Keratinocyte (primary cell): ENCODE measurements at regions not wholly inside any gene's neighbourhood (a gene's known extent, or its start where the extent isn't known, plus 50 kb on each side); places are given as distances from the start of the nearest gene placed in this dataset.

Source experiments
- DNase-seq: peaks from one replicate; pipeline ENCODE4 v3.0.0-alpha.2; 2011; ENCODE audit warnings: low read depth, missing footprints, low spot score
- FAIRE-seq: peaks from 2 replicates; lab custom pipeline; 2011; peaks lifted over from hg19 to GRCh38; lab: Jason Lieb, UNC
- H2AFZ ChIP-seq: 2 replicates; pipeline ENCODE4 v1.6.0; 2012; ENCODE audit warnings: low read length, control low read depth, inconsistent platforms; ENCODE audit not compliant: control insufficient read depth
- H3K27ac ChIP-seq: 2 replicates; pipeline ENCODE4 v1.5.1; 2011; ENCODE audit warnings: low read length; ENCODE audit not compliant: control insufficient read depth, insufficient read depth
- H3K27me3 ChIP-seq: 3 replicates; pipeline ENCODE4 v1.6.0; 2011; ENCODE audit warnings: low read length; ENCODE audit not compliant: control insufficient read depth, insufficient read depth; ENCODE audit errors: extremely low read depth
- H3K36me3 ChIP-seq, 2 experiments: 2 replicates in 1 of 2; 3 replicates in 1 of 2; pipeline ENCODE4 v1.5.1; 2011; ENCODE audit warnings: low read length in 2 of 2, mild to moderate bottlenecking in 1 of 2; ENCODE audit not compliant: control insufficient read depth in 2 of 2, insufficient read depth in 2 of 2; ENCODE audit errors: extremely low read depth in 1 of 2
- H3K4me1 ChIP-seq: 3 replicates; pipeline ENCODE4 v1.5.1; 2011; ENCODE audit warnings: low read length; ENCODE audit not compliant: control insufficient read depth, insufficient read depth; ENCODE audit errors: extremely low read depth
- H3K4me2 ChIP-seq: 3 replicates; pipeline ENCODE4 v1.6.0; 2011; ENCODE audit warnings: low read depth, low read length; ENCODE audit not compliant: control insufficient read depth, insufficient read depth; ENCODE audit errors: extremely low read depth
- H3K4me3 ChIP-seq, 3 experiments: fragments of 200-600 bp in 1 of 3; sonication (generic) in 1 of 3; 2 replicates in 2 of 3; 3 replicates in 1 of 3; pipeline ENCODE4 v1.5.1; 2011 to 2016; ENCODE audit warnings: low read length in 3 of 3, mild to moderate bottlenecking in 3 of 3, control low read depth in 2 of 3, inconsistent platforms in 1 of 3, low read depth in 1 of 3, mixed read lengths in 1 of 3, mixed run types in 1 of 3, moderate library complexity in 1 of 3; ENCODE audit not compliant: control insufficient read depth in 2 of 3, insufficient read depth in 2 of 3; ENCODE audit errors: extremely low read depth in 1 of 3
- H3K79me2 ChIP-seq: 2 replicates; pipeline ENCODE4 v1.6.0; 2012; ENCODE audit warnings: low read length; ENCODE audit not compliant: control insufficient read depth, insufficient read depth
- H3K9ac ChIP-seq: 3 replicates; pipeline ENCODE4 v1.6.0; 2011; ENCODE audit warnings: low read length; ENCODE audit not compliant: control insufficient read depth, insufficient read depth; ENCODE audit errors: extremely low read depth
- H3K9me1 ChIP-seq: 3 replicates; pipeline ENCODE4 v1.6.0; 2011; ENCODE audit warnings: low read length; ENCODE audit not compliant: control insufficient read depth, insufficient read depth; ENCODE audit errors: extremely low read depth
- H3K9me3 ChIP-seq: 2 replicates; pipeline ENCODE4 v1.5.1; 2012; ENCODE audit warnings: low read depth, low read length; ENCODE audit not compliant: control insufficient read depth
- H4K20me1 ChIP-seq: 3 replicates; pipeline ENCODE4 v1.6.0; 2011; ENCODE audit warnings: low read length; ENCODE audit not compliant: control insufficient read depth, insufficient read depth; ENCODE audit errors: extremely low read depth
- CTCF ChIP-seq, 3 experiments: IDR thresholded peaks in 1 of 3; conservative IDR thresholded peaks in 1 of 3; optimal IDR thresholded peaks in 1 of 3; 2 replicates in 2 of 3; 3 replicates in 1 of 3; pipeline versions ENCODE3 to v1.5.1; 2011; ENCODE audit warnings: low read length in 3 of 3, mild to moderate bottlenecking in 3 of 3, moderate library complexity in 2 of 3, control low read depth in 1 of 3, inconsistent platforms in 1 of 3; ENCODE audit not compliant: insufficient read depth in 2 of 3; ENCODE audit errors: extremely low read depth in 1 of 3
- EZH2 ChIP-seq: IDR thresholded peaks from one replicate; pipeline ENCODE4 v1.6.1; 2012; ENCODE audit warnings: inconsistent platforms, mild to moderate bottlenecking, low read length, moderate library complexity
- dilution Hi-C: fragments of 300-500 bp; cut with MboI; formaldehyde crosslinking; loops from one replicate; pipeline ENCODE4 v1.7.0; 2020; ENCODE audit warnings: low sequenced_read_pairs; ENCODE audit not compliant: extremely low pct_ligation_motif_present

- Histone ChIP-seq H3K27me3 (no peaks in the 10 kb centered on the region), H3K9me3 (no peaks in the 10 kb centered on the region), H3K27ac (no peak overlapping the region), H4K20me1 (no peaks in the 10 kb centered on the region), H3K9ac (no peak overlapping the region), H3K4me3 (no peak overlapping the region), H2AFZ (no peak overlapping the region), H3K36me3 (no peaks in the 10 kb centered on the region), H3K4me2 (no peak overlapping the region), H3K79me2 (no peaks in the 10 kb centered on the region), H3K9me1 (no peaks in the 10 kb centered on the region), H3K4me1 (no peaks in the 10 kb centered on the region)
- dilution Hi-C loops, result no loop called here
- FAIRE-seq (no peak), DNase-seq (no peak)
- no peak for TF ChIP-seq CTCF (optimal IDR thresholded peaks at IDR 0.05 in 1 of 3, IDR thresholded peaks at IDR 0.05 in 1 of 3, conservative IDR thresholded peaks at IDR 0.05 in 1 of 3; ENCODE audit: extremely low read depth in 1 of 3, insufficient read depth in 2 of 3, low read length in 3 of 3)
- no peak for TF ChIP-seq EZH2
These were observed 254.5 kb upstream of the ELAC2 start for GRCh38 chr17:13272296-13272695.

- no peak for DNase-seq
- no peak overlapping the region for H3K4me3 ChIP-seq
- no peak overlapping the region for H3K4me2 ChIP-seq
- TF ChIP-seq EZH2, result no peak
- no peak for TF ChIP-seq CTCF (optimal IDR thresholded peaks at IDR 0.05 in 1 of 3, IDR thresholded peaks at IDR 0.05 in 1 of 3, conservative IDR thresholded peaks at IDR 0.05 in 1 of 3; ENCODE audit: extremely low read depth in 1 of 3, insufficient read depth in 2 of 3, low read length in 3 of 3)
- no peak overlapping the region for H3K27ac ChIP-seq
- dilution Hi-C loops, result no loop called here
- no peaks in the 10 kb centered on the region for H3K9me3 ChIP-seq
- H3K4me1 ChIP-seq, result no peaks in the 10 kb centered on the region
- no peaks in the 10 kb centered on the region for H3K79me2 ChIP-seq
- no peaks in the 10 kb centered on the region for H3K9me1 ChIP-seq
- no peak overlapping the region for H2AFZ ChIP-seq
- H3K36me3 ChIP-seq, result no peaks in the 10 kb centered on the region
- no peaks in the 10 kb centered on the region for H3K27me3 ChIP-seq
- no peak for FAIRE-seq
- H4K20me1 ChIP-seq, result no peaks in the 10 kb centered on the region
- H3K9ac ChIP-seq, result no peak overlapping the region
These were observed 251.2 kb upstream of the ELAC2 start for GRCh38 chr17:13268791-13269595.
